GM19467 (cell line): ENCODE measurements at regions not wholly inside any gene's neighbourhood (a gene's known extent, or its start where the extent isn't known, plus 50 kb on each side); places are given as distances from the start of the nearest gene placed in this dataset.
"Not testable (repeated sequence)": the region's sequence is repeated elsewhere in the genome, so short reads cannot be mapped to it uniquely, and the experiment has no call there.

Experiments used
- ATAC-seq: cut with Tn5 transposase; IDR thresholded peaks from one replicate; pipeline ENCODE4 v1.9.1; 2021; ENCODE audit warnings: mild to moderate bottlenecking, moderate library complexity; ENCODE audit not compliant: unreplicated experiment

DNA sequence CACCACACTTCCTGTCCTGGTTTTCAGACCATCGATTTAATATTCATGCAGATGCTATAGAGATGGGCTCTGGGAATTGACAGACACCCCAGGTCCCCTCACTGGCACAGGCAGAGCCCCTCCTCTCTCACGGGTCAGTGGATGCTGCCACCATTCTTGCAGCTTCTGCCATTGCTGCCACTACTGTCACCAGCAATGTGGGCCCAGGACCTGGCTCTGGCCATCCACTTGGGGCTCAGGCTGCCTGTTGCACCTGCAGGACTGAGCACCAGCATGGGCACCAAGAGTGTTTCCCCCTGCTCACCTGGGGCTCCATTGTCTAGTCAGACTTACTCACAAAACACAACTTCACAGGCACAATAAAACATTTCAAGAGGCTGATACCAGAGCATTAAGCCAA lies 479.0 kb upstream of the ZNF608 start:
- ATAC-seq: no peak

DNA sequence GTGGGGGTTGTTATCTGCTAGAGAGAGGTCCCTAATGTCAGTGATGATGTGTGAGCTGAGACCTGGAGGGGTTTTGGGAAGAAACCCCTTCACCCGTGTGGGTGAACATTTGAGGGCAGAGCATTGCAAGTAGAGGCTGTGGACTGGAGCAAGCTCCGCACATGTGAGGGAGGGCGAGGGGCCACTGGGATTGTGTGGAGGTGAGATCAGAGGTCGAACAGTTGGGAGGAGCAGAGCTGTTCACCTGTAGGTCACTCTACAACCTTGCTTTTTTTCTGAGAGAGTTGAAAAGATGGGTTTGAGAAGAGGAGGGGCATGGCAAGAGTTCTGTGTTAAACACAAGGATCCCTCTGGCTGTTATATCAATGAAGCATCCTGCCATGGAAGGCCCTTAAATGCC lies 480.4 kb upstream of the ZNF608 start:
- ATAC-seq: no peak

DNA sequence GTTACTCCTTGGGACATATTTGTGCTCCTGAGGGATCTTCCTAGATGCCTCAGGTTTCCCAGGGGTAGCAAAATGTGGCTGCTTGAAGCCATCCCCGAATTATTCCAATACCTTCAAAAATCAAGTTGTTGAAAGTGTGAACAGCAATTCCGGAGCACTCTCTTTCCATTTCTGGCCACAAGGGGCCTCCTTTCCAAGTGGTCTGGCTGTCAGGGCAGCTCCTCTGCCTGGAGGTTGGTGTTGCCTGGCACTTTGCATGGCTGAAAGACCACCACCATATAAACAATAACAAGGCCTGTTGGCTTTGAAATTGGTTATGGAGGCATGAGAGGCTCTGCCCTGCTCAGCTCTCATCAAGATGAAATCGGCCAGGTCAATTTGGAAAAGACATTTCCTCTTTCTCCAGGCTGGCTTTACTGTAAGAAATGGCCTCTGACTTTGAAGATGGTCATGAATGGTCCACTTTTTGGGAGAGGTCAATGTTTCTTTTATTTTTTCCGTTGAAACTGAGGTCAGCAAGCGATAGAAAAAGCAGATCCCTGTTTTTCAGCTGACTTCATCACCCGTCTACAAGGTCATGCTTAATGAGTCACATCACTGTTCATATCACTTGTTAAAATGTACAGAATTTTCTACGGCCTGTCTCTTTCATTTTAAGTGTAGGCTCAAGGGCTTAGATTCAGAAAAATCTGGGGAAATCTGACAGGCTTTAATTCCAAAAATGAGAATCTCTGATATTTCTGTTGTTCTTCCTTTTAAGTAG lies 481.1 kb upstream of the ZNF608 start:
- ATAC-seq: no peak

DNA sequence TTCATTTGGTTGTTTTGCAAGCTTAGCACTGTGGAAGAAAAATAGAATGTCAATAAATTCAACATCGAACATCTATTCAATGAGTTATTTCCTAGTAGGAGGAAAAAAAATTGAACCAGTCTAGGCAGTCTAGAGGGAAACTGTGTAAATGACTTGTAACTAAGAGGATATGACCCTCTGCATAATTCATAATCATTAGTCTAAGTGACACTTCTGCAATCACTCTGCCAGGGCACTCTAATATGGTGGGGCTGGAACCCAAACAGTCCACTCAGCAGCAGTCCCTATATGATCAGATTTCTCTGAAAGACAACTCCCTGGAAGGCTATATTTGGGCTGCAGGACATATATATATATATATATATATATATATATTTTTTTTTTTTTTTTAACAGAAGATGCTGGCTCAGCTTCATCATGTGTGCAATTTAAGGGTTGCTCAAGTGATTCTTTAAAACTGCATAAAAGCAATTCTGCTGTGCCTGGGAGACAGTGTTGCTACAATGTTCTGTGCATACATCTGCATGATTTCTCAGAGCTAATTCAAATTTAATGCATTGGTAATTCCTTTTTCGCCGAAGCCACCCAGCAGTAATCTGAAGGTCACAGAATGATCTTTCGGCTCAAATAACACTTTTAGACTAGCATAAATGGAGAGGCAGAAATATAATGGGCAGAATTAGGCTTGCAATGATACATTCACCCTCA lies 482.1 kb upstream of the ZNF608 start:
- no peak for ATAC-seq

DNA sequence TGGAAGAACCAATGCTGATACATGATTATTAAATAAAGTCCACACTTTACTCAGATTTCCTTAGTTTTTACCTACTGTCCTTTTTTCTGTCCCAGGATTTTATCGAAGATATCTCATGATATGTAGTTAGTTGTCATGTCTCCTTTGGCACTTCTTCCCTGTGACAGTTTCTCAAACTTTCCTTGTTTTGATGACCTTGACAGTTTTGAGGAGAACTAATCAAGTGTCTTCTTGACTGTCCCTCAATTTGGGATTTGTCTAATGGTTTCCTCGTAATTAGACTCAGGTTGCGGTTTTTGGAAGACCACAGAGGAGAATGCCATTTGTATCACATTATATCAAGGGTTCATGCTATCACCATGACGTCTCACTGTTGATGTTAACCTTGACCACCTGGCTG lies 483.1 kb upstream of the ZNF608 start:
- ATAC-seq: no peak

DNA sequence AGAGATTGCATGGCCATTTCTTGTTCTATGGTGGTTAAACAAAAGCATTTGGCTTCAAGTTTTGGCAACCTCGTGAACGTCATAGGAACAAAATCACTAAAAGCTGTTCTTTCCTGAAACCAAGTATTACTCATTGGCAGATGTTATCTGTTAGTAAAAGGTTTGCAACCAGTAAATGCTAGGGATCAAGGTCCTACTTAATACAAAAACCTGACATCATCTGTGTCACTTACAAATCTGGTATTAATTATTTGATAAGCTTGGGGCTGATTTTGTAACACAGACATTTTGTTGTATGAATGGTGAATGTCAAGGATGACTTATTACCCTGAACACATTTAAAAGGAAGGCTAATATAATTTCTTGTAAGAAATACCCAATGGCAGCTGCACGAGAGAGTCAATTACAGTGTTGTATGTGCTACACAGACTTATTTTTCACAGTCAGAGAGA lies 486.4 kb upstream of the ZNF608 start:
- no peak for ATAC-seq

DNA sequence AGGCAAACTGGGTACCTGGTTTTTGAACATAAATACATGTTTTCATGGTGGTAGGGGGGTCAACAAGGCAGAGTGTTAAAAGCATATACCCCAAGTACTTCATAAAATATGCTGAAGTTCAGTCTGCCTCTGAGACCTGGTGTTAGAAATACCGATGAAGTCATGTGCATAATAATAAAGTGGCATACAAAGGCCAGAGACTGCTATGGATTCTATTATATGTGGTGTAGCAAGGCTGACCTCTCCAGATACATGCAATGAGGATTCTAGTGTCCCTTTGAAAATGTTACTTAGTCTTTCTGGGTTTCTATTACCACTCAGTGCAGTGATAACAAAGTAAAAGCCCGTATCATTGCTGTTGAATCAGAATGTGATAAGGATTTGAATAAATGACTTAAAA lies 487.5 kb upstream of the ZNF608 start:
- ATAC-seq: no peak

DNA sequence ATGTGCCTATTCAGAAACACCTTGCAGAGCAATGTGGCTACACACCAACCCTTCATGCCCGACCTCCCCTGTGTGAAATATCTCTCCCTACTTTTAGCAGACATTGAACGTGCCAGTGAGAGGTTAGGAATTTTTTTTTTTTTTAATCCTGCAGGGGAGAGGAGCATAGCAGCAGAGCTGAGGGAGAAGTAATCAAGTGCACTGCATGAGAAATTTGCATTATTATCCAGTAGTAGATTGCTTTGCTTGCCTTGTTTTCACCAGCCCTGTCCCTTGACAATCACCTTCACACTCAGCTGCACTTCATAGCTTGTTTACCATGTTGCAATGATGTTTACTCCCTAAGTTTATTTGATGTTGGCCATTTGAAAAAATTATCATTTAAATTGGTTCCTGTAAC lies 489.6 kb upstream of the ZNF608 start:
- ATAC-seq: no peak

DNA sequence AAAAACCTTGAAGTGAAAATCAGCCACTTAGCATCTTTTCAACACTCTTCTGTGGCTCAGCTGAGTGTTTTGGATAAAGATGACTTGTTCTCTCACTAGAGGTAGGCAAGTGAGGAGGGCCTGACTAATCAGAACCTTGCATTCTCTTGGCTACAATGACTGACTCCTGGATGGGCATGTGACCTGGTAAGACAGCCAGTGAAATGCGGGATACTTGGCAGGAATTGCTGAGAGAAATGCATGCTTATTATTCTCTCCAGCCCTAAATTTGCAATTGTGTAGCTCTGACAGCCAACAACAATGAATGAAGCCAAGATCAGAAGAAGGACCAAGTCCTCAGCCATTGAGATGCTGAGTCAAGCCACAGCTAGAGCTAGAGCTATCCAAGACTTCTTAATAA lies 490.5 kb upstream of the ZNF608 start:
- no peak for ATAC-seq

DNA sequence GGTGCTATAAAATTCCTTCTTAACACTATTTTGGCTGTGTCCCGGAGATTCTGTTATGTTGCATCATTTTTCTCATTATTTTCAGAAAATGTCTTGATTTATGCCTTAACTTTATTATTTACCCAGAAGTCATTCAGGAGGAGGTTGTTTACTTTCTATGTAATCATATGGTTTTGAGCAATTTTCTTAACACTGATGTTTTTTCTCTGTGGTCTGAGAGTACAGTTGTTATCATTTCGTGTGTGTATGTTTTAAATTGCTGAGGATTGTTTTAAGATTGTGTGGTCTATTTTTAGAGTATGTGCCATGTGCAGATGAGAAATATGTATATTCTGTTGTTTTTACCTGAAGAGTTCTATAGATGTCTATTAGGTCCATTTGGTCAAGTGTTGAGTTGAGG lies 498.1 kb upstream of the ZNF608 start:
- no peak for ATAC-seq

DNA sequence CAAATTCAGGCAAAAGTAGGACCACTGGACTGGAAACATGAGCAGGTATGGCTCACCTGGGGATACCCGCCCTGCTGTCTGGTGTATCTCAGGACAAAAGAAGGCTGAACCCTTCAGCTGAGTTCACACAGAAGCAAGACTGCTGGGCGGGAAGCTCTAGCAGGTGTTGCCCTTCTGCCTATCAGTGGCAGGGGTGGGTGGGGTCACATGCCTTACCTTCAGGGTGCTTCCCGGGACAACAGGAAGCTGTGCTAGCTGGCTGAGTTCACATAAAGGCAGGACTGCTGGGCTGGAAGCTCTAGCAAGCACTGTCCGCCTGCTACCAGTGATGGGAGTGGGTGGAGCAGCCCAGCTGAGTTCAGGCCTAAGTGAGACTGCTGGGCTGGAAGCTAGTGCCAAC lies 498.8 kb upstream of the ZNF608 start:
- ATAC-seq: no peak

DNA sequence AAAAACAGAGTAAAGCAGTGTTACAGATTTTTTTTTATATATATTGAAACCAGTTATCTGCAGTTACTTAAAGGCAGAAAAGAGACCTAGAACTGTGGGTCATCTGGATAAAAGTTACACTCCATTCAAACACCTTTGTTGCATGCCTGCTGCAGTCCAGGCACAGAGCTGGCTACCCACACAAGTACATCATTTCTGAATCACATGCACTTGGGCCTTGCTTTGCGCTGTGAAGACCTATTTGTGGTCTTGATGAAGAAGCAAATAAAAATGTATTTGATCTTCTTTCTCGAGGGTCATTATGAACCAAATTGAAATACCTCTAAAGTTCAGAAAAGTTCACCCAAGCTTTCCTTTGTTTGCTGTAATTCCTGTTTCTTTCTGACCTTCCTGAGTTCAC lies 503.0 kb upstream of the ZNF608 start:
- ATAC-seq: no peak

DNA sequence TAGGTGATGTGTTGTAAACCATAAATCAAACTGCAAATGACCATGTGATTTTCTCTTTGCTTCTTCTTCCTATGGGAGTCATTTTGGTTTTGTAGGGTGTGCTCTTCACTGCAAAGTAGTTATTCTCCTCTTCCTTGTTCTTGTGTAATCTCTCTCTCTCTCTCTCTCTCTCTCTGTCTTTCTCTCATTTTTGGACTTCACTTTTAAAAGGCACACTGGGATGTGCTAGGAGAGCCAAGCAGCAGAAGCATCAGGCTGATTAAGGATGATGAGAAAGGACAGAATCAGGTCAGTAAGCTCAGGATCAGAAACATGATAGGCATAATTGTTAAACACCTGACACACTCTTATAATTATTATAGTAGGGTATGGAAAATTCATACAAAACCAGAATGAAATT lies 505.3 kb upstream of the ZNF608 start:
- no peak for ATAC-seq

DNA sequence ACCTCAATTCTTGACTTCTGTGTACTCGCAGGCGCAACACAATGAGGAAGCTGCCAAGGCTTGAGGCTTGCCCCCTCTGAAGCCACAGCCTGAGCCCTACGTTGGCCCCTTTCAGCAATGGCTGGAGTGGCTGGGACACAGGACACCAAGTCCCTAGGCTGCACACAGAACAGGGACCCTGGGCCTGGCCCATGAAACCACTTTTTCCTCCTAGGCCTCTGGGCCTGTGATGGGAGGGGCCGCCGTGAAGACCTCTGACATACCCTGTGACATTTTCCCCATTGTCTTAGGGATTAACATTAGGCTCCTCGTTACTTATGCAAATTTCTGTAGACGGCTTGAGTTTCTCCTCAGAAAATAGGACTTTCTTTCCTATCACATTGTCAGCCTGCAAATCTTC lies 507.2 kb upstream of the ZNF608 start:
- ATAC-seq: not testable (repeated sequence)

DNA sequence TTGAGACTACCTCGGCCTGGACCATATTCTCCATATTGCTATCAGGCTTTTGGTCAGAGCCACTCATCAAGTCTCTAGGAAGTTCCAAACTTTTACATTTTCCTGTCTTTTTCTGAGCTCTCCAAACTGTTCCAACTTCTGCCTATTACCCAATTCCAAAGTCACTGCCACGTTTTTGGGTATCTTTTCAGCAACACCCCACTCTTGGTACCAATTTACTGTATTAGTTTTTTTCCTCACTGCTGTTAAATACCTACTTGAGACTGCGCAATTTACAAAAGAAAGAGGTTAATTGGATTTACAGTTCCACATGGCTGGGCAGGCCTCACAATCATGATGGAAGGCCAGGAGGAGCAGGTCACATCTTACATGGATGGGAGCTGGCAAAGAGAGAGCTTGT lies 507.8 kb upstream of the ZNF608 start:
- no peak for ATAC-seq

DNA sequence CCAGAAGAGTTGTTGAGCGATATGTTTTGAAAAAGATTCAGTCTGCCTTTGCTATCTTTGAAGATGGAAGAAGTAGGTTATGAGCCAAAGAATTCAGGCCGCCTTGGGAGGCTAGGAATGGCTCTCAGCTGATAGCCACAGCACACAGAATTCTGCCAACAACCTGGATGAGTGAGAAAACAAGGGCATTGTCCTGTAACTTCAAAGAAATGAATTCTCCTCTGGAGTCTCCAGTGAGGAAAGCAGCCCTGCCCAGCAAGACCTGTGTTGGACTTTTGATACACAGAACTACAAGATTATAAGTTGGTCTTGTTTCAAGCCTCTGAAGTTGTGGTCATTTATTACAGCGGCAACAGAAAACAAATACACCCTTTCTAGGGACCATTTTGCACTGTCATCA lies 509.9 kb upstream of the ZNF608 start:
- no peak for ATAC-seq

DNA sequence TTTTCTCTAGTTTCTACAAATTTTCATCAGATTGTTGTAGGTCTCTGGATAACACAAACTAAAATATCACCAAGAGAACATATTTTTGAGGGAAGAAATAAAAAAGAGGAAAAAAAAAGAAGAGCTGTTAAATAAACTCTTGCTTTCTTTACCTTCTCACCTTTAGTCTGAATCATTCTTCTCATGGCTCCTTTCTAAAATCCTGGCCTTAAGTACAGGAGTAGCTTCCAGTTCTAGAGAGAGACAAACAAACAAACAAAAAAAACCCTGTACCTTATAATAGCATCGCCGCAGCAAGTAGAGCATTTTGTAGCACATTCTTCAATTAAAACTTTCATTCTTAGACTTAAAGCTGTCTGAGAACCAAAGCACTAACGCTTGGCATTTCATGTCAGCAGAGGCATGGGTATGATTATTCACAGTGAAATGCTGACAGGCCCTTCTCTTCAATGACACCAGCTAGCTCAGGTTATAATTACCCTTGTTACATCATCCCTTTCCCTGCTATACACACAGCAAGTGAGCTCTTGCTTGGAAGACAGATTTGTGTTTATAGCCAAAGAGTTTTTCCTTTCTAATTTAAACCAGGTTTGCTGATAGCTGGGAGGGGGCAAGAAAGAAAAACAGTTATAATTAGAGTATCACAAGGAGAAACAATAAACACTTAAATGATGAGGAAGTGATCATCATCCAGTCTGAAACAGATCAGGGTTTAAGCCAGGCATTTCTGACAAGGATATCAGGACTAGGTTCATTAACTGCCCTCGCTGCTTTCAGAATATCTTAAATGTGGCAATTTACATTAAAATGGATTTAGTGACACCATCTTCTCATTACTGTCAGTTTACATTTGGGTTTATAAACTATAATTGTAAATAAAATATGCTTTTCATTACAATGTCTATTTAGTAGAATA lies 510.9 kb upstream of the ZNF608 start:
- ATAC-seq: no peak

DNA sequence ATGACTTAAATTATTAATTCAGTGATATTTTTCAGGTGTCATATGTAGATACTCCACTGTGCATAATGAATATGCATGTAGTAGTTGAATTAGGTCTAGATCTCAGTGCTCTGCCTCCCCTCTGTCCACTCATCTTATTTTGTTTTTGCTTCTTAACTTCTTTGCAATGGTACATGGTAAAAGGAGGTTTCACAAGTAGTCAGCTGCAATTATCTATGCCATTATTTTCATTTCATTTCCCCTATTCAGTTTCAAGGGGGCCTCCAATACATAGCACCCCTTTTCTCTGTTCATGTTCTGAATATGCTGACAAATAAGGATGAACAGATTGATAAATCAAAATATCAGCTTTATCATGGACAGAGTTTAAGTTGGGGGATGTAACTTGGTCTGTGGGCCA lies 511.6 kb upstream of the ZNF608 start:
- no peak for ATAC-seq

DNA sequence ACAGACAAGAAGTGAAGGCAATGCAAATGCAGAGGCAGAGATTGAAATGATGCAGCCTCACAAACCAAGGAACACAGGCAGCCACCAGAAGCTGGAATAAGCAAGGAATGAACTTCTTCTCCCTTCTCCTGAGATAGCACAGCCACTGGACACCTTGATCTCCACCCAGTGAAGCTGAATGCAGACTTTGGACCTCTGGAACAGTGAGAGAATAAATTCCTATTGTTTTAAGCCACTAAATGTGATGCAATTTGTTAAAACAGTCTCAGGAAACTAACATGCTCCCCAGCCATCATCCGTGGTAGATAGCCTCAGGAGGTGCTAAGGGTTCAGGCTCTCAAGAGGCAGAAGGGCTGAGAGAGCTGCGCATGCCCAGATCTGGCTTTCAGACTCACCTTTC lies 512.2 kb upstream of the ZNF608 start:
- ATAC-seq: no peak

DNA sequence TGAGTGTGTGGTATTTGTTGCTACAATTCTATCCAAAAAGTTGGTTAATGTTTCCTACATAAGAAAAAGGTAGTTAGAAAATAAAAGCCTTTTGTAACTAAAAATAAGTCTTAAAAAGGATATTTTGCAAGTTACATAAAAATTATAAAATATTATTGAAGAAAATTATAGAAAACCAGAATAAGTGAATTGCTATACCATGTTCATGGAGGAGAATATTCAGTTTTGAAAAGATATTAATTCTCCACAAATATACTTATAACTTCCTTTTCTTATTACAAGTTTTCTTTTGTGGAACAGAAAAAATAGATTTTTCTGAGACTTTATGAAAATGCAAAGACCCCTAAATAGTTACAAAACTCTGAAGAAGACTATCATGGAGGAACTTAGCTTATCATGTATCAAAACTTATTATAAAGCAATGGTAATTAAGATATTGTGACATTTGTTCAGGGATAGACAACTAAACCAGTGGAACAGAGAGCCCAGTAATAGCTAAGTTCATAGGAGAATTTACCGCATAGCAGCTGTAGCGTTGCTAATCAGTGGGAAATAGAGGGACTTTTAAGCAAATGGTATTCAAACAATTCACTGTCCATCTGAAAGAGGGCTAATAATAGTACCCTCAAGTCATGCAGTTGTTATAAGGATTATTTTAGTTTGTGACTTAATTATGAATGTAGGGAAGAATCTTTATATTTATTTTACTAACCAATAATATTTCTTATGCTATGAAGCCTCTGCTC lies 515.2 kb upstream of the ZNF608 start:
- ATAC-seq: no peak

DNA sequence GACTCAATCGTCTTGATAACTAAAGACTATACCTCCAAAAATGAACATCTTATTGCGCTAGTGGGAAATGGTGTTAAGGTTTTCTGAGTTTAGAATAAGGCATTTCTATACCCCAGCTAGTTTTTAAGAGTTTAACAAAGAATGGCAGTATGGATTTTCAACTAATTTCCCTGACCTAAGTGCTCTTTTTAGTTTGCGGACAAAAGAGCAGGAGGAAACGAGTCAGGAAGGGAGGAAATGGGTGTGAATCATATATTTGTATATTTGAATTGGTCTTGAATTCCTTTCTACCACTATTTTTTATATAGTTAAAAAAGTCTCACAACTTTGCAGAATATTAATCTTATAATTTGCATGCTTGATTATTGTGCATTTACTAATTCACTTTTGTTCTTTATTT lies 516.3 kb upstream of the ZNF608 start:
- no peak for ATAC-seq
